ENCODE measurements at regions not wholly inside any gene's neighbourhood (a gene's known extent, or its start where the extent isn't known, plus 50 kb on each side); places are given as distances from the start of the nearest gene placed in this dataset.

- TF ChIP-seq CTCF (IDR thresholded peaks at IDR 0.05), result no peak
- TF ChIP-seq POLR2A (IDR thresholded peaks at IDR 0.05), result no peak
Measured at GRCh38 chr6:33965766-33966165, 162.0 kb upstream of the MLN start.

All from lower leg skin (tissue), 3 donors.